ENCODE measurements at regions not wholly inside any gene's neighbourhood (a gene's known extent, or its start where the extent isn't known, plus 50 kb on each side); places are given as distances from the start of the nearest gene placed in this dataset.

DNA sequence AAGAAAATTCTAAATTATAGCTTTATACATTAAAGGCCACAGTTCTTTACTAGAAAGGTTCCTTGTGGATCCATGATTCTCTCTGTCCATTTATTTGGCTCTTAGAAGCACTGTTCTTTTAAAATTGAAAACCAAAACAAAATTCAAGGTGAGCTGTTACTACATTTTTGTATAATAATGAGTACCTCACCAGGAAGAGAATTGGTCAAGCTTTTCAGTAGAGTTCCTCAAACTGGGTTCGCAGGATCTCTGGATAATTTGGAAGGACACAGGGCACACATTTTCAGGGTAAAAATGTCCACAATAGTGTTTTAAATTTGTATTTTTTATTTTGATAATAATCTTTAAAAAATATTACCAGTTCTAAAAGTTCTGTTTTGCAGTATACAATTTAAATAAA, 93.0 kb downstream of the PPP1R3A start:
- DNase-seq: no peak

DNA sequence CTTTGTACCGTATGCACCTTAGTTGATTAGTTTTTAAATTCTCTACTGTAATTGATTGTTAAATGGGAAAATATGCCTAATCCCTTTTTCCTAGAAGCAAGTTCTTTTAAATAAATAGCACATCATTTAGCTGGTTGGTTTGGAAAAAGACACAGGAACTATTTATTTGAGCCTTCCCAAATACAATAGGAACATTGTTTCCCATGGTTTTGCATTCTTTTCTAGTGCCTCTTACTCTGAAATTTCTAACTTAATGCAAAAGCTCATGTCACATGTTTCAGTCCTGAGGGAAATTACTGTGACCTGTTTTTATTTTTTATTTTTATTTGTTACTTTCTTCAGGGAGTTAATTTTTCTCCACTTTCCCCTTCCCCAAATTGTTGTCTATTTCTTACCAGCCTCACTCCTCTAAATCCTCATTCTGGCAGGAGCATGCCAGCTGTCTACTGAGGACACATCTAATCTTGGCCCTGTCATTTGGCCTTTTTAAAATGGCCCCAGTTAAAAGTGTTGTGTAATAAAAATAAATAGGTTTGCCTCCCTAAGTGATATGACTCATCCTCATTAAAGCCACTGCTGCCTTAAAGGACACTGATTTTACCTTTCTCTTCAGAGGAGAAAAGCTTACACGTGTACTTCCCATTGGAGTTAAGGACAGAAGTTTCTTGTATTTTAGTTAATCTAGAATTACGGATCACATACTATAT, 94.5 kb downstream of the PPP1R3A start:
- no peak for DNase-seq

DNA sequence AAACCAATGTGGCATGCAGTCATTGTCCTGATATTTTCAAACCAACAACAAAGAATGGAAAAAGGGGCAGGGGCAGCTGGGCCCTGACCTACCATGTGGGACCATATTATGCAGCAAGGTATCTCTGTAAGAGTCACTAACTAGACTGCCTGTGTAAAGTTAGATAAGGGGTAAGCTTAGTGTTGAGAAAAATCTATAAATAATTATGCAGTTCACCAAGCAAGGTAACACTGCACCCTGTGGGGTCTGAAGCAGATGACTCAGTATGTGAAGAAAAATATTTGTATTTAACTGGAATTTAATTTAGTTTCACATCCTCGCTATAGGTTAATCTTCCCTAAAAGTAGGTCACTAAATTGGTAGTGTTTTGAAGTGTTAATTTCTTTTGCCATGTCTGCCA, 99.3 kb downstream of the PPP1R3A start:
- DNase-seq: no peak

DNA sequence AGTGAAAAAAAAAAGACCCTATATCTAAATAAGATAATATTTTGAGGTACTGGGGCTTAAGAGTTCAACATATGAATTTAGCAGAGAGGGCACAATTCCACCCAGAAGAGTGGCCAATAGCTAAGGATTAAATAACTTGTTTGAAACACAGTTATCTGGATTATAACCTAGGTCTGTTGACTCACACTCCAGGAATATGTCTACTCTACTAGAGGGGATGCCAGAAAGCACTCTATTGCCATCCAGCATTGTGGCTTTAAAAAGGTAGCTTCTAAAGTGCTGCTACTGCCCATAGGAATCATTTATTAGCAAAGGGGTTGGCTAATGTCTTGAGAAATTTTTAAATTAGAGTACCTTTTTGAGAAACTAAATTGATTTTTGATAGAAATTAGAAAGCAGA, 102.2 kb downstream of the PPP1R3A start:
- DNase-seq: no peak

DNA sequence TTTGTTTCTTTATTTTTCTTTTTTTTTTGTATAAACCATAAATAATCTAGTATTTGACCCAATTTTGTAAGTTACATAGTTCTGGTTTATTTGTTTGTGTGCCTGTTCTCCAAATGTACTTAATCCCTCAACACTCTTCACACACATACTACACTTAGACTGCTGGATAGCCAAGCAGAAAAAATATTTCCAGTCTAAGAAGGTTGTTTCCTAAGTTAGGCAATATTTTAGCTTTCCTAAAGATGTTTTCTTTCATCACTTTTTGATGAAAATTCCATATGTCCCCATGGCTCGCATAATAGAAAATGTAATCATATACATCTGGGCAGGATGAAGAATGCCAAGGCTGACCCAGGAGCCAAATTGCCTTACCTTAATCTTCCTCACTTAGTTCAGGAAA, 105.3 kb downstream of the PPP1R3A start:
- DNase-seq: no peak

DNA sequence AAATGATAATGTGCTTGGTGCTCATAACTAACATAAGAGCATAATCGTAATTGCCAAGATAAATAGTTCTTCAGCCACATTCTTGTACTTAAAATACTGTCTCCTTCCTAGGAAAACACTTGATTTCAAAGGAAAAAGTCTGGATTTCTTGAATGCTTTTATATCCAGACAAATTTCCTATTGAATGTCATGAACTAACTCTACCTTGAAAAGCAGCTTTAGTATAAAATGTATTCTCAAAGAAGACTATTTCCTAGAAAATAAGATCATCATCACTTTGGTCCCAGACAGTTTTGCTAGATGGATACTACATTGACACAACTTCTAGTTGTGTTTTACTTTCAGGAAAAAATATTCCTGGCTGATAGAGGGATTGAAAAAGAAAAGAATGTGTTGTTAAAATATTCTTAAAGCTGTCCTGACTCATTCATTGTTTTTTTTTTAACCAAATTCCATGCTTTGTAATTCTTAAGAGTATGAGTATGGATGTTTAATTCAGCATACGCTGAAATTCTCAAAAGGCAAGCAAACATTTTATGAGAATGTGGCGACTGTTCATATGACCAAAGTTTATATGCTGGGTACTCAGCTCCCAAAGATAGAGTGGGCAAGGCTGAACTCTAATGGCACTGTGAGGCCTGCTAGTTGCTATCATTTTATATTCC, 106.1 kb downstream of the PPP1R3A start:
- DNase-seq: no peak

DNA sequence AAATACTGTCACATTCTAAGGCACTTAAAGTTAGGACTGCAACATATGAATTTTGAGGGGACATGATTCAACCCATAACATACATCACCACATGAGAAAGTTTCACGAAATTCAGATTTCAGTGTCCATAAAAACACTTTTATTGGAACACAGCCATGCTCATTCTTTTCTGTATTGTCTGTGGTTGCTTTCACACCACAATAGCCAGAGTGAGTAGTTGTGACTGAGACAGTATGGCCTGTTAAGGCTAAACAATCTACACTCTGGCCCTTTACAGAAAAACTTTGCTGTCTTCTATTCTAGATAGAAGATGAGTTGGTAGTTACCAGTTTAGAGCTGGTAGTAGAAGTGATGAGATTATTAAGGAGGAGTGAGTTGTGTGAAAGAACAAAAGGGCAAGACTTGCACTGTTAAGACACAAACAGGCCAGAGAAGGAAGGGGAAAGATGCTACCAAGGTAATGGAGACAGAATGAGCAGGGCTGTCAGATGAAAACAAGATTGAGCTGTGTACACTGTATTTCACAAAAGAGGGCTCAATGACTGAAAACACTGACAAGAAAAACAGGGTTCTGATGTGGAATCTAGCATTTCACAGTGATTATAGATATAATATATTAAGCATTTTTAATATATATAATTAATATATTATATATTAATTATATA, 108.6 kb downstream of the PPP1R3A start:
- DNase-seq: no peak

DNA sequence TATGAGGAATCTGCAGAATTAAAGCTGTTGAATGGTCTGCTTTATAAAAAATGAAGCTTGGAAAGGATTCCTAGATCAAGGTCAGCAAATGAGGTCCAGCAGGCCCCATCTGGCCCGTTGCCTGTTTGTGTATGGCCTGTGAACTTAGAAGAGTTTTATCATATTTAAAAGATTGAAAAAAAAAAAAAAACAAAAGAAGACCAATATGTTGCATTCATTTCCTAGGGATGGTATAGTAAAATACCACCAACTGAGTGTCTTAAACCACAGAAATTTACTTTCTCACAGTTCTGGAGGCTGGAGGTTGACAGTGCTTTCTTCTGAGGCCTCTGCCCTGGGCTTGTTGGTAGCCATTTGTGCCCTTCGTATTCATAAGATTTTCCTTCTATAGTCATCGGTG, 109.2 kb downstream of the PPP1R3A start:
- DNase-seq: no peak

DNA sequence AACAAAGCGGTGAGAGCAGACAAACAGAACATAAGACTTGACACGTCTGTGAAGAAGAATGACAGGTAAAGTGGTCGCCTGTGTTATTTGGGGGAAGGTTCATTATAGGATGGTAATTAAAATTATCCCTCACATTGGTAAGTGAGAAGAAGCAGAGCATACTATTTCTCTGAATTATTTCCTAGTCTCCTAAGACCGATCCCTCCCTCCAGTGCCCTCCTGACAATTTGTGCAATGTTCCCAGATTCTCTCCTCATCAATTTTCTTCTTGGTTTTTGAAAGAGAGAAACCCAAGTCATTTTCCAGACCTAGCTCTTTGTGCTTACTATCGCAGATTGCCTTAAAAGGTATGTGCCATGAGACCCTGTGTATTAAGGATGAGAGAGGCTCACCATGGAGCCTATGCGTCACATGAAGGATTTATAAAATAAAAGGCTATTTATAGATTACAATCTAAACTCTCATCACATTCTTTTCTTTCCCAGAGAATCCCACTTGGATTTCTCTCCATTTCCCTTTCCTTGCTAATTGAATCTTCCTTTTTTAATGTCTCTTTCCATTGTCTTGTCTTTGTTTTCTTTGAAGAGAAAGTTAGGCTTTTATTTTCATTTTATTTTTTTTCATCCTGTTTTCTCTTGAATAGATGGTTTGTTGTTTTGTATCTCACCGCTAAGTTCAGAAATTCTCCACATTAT, 112.0 kb downstream of the PPP1R3A start:
- no peak for DNase-seq

DNA sequence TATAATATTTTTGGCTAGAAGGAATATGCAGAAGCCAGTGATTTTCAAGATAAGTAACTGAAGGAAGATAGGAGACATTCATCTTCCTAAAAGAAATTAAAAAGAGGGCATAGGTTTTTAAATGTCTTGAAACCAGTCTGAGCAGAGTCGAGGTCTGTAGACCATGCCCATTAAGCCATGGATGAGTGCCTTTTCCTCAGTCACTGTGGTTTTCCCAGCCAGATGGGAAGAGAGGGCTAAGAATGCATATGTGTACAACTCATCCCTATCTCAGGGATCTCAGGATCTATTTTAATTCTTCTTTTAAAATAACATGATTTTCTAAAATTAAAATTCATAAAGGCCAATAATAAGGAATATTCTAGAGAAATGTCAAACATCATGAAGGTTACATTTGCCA, 112.8 kb downstream of the PPP1R3A start:
- no peak for DNase-seq

DNA sequence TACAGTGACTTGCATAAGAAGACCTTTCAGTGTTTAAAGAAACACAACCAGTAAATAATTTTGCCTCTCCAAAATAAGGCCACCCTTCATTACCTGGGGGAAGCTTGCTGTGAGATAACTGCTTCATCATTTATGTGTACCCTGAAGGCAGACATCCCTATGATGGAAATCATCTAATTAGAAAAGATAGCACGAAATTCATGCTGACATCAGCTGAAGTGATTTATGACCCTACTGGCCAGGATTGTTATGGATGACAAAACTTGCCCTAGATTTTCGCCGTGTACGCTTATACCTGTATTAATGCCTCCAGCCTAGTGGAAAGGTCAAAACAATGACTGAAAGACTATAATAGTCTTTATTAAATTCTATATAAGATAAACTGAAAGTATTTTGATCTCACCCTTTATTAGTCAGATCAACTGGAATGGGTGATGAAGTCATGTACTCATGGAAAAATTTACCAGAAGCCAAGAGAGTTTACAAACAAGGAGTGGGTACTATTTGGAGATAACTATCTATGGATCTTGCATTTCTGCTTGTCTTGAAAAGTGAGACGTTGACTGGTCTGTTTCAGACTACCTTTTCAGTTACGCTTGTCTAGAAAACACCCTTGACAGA, 114.2 kb downstream of the PPP1R3A start:
- DNase-seq: no peak

DNA sequence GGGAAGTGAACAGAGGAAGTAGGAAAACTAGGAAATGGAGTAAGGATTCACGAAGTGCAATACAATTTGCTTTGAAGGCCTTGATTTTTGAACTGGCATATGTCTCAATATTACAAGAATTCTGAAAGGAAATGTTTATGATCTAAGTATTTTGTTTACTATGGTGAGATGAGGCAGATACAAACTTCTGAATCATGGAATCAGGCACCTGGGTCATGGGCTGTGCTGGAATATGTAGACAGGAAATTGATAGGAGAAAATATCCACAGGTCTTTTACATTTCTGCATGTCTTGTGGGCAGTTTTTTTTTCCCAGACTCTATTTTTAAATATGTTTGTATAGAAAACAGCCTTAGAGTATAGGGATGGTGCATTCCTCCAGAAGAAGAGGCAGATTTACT, 117.1 kb downstream of the PPP1R3A start:
- DNase-seq: no peak

DNA sequence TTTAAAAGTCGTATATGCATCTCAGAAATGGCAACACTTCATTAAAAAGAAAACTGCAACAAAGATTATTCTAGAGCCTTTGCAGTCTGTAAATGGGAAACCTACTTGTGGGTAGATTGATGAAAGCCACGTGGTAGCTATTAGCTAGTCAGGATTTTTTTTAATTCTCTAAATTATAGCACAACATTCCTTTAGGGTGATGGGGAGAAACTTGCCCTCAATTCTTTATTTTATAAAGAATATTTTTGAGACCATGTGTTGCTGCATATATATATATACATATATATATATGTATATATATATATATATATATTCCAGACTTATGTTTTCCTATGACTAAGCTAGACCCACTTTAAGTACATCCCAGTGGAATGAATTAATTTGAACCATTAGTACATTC, 118.0 kb downstream of the PPP1R3A start:
- DNase-seq: no peak

DNA sequence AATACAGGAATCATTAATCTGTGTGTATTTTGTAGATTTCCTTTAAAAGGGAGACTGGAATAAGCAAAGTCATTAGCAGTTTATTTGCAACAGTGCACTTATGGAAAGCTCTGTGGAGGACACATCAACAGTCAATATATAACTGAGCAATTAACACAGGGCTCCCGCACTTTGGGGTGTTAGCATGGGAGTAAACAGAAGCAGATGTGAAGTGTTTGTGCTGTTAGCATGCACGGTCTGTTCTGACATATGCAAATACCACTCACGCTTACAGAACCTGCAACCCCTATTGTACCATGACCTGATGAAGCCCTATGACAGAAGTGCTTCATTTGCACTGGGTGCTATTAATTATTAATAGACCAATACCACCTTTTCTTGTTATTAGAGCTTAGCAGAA, 118.9 kb downstream of the PPP1R3A start:
- no peak for DNase-seq

DNA sequence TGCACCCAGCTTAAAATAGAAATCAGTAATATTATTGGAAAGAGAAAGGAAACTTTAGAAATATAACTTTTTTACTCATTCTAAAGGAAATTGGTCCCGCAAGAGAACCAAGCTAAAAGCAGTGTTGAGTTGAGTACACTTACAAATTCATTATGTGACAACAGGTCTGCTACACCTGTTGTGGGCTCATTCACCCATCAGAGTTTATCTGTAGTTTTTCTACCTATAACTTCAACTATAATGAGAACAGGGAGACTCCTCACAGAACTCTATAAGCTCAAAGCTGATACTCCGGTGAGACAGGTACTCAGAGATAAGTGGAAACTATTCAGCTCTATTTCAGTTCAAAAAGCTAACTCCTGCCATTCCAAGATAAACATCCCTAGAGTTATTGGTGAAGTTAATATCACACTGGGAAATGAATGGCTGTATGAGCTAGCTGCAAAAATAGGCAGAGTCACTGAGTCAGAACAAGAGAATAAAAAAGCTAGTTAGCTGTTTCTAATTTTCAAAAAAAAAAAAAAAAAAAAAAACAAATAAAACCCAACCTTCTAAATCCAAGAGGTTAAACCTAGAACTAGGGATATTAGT, 121.3 kb downstream of the PPP1R3A start:
- DNase-seq: no peak

DNA sequence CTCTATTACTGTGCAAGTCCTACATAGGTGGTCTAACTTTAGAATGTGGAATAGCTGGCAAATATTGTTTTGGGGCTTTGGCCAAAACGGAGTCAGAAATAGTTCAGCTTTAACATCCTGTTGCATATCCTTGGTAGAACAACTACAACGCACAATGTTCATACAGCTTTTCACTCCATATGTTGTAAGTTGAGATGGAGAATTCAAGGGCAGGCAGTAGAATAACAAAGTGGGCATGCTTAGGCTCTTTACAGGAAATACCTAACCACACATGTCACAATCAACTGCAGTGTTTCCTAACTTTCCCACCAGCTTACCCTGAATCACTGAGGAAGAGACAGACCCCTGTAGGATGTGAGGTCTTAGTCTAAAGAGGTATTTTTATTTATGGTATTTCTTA, 122.3 kb downstream of the PPP1R3A start:
- no peak for DNase-seq

DNA sequence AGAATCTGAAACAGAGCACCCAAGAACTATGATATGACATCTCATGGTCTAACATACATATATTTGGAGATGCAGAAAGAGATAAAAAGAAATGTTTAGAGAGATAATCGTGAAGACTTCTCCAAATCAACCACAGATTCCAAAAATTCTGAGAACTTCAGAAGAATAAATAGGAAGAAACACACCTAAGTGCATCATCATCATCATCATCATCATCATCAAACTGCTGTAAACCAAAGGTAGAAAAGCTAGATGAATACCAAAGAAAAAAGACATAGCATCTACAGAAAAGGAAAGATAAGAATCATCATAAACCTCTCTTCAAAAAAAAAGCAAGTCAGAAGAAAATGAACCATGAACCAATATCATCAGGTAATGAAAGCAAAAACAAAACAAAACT, 124.2 kb downstream of the PPP1R3A start:
- no peak for DNase-seq

DNA sequence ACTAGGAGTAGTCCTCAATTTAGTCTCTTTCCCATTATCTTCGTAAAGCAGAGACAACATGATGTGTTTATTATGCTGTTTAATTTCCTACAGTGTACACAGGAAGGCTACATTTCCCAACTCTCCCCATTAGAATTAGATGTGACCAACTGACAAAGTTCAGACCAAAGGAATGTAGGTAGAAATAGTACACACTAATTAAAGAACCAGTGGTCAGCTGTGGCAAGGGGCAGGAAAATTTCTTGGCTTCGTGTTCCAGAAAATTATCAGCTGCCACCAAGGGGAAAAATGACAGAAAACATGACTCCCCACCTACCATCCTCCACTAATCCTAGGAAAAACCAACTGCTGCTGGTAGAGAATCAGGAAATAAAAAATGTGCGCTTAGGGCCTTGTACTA, 125.6 kb downstream of the PPP1R3A start:
- DNase-seq: no peak

DNA sequence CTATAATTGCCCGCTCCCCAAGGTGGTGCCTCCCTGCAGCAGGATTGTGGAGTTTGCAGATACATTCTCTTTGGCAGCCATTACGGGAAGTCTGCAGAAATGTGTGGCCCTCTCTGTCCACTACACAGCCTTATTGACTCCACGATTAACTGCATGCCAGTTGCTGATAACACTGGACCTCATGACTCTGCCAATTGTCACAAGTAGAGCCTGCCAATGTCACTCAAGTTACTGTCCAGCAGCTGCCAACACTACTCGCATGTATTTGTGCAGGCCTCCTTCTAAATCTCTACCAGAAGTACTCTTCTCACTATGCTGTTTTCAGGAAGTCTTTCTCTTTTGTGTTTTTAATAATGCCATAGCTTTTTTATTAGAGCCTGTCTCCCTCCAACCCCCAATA, 128.8 kb downstream of the PPP1R3A start:
- no peak for DNase-seq

DNA sequence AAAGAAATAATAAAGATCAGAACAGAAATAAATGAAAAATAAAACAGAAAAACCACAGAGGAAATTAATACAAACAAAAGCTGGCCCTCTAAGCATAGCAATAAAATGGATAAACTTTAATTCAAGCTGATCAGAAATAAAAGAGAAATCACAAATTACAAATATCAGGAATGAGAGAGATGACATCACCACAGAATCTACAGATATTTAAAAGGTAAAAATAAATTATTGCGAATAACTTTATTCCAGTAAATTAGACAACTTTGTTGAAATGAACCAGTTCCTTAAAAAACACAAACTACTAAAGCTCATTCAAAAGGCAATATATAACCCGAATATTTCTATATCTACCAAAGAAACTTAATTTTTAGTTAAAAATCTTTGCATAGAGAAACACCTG, 131.7 kb downstream of the PPP1R3A start:
- no peak for DNase-seq

DNA sequence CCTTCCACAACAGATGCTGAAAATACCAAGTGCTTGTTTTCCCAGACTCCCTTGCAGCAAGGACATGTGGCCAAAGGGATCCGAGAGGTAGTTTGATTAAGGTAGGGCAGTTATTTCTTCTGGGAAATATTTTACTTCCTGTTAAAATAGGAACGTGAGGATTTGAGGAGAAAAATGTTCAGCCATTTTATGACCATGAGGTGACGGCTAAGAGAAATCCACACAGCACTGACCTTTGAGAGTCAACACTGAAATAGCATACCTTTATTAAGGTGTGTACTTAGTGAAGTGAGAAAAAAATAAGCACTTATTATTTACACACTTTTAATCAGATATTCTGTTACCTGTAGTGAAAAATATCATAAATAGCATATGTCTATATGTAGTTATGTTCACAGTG, 133.9 kb downstream of the PPP1R3A start:
- DNase-seq: no peak

DNA sequence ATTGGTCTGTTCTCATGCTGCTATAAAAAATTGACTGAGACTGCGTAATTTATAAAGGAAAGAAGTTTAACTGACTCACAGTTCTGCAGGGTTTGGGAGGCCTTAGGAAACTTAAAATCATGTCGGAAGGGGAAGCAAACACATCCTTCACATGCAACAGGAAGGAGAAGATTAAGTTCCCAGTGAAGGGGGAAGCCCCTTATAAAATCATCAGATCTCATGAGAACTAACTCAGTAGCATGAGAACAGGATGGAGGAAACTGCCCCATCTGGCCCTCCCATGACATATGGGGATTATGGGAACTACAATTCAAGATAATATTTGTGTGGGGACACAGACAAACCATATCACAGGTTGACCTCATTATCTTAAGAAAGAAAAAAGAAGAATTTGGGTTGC, 134.5 kb downstream of the PPP1R3A start:
- no peak for DNase-seq

DNA sequence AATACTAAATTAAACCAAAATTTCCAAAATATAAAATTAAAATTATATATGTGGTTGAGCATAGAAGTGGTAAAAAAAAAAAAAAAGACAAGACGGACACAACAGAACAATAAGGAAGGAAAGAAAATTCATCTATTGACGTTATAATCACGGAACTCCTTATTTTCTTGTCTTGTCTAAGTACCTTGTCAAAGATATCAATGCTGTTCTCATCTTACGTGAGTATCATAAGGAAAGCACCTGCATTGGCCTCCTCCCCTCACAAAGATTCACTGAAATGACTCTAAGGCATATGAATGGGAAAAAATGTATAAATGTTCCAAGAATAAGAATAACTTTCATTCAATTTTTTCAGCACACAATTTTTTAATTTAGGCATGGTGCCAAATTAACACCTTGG, 135.4 kb downstream of the PPP1R3A start:
- DNase-seq: no peak
